Stimulated activated CD4-positive, alpha-beta T cell treated with anti-CD3 and anti-CD28 coated beads, Interleukin-1b, Interleukin-23, amount 100 ng/mL, for 1 hour (primary cell): ENCODE measurements at regions not wholly inside any gene's neighbourhood (a gene's known extent, or its start where the extent isn't known, plus 50 kb on each side); places are given as distances from the start of the nearest gene placed in this dataset.
"Not testable (repeated sequence)": the region's sequence is repeated elsewhere in the genome, so short reads cannot be mapped to it uniquely, and the experiment has no call there.

Source experiments
- DNase-seq, 2 donors: peaks; one replicate each; pipeline ENCODE4 v3.0.0-alpha.2; 2020; ENCODE audit warnings: low read depth in 2 of 2

GRCh38 chr15:26029586-26029985, 166.5 kb upstream of the ATP10A start:
- not testable (repeated sequence) for DNase-seq

GRCh38 chr15:26029146-26029545, 166.0 kb upstream of the ATP10A start:
- DNase-seq = no peak

GRCh38 chr15:26028086-26028740, 165.1 kb upstream of the ATP10A start:
- DNase-seq = no peak

GRCh38 chr15:26026671-26027070, 163.5 kb upstream of the ATP10A start:
- not testable (repeated sequence) for DNase-seq

GRCh38 chr15:26024241-26024640, 161.1 kb upstream of the ATP10A start:
- no peak for DNase-seq

GRCh38 chr15:26023691-26024090, 160.6 kb upstream of the ATP10A start:
- no peak for DNase-seq

- no peak for DNase-seq
Observed at GRCh38 chr15:26023231-26023630, 160.1 kb upstream of the ATP10A start.

- DNase-seq = no peak
Observed at GRCh38 chr15:26020871-26021270, 157.7 kb upstream of the ATP10A start.

GRCh38 chr15:26017665-26018064, 154.5 kb upstream of the ATP10A start:
- no peak for DNase-seq

- DNase-seq = no peak
Observed at GRCh38 chr15:26015516-26016075, 152.5 kb upstream of the ATP10A start.

- DNase-seq = no peak
Observed at GRCh38 chr15:26013981-26014380, 150.9 kb upstream of the ATP10A start.

GRCh38 chr15:26011916-26012315, 148.8 kb upstream of the ATP10A start:
- DNase-seq = no peak

- no peak for DNase-seq
Observed at GRCh38 chr15:26007151-26007550, 144.0 kb upstream of the ATP10A start.

- DNase-seq = no peak
Observed at GRCh38 chr15:26001201-26001600, 138.1 kb upstream of the ATP10A start.

- DNase-seq = no peak
Observed at GRCh38 chr15:25993506-25993905, 130.4 kb upstream of the ATP10A start.

GRCh38 chr15:25990220-25990619, 127.1 kb upstream of the ATP10A start:
- DNase-seq = no peak

GRCh38 chr15:25989327-25989726, 126.2 kb upstream of the ATP10A start:
- no peak for DNase-seq

- DNase-seq = not testable (repeated sequence)
Observed at GRCh38 chr15:25988716-25989115, 125.6 kb upstream of the ATP10A start.

- DNase-seq = no peak
Observed at GRCh38 chr15:25987638-25988037, 124.5 kb upstream of the ATP10A start.

GRCh38 chr15:25985165-25985564, 122.0 kb upstream of the ATP10A start:
- DNase-seq = no peak

GRCh38 chr15:25982736-25983135, 119.6 kb upstream of the ATP10A start:
- no peak for DNase-seq

GRCh38 chr15:25981114-25981513, 118.0 kb upstream of the ATP10A start:
- DNase-seq = no peak

- DNase-seq = no peak
Observed at GRCh38 chr15:25972141-25972675, 109.1 kb upstream of the ATP10A start.

- DNase-seq = no peak
Observed at GRCh38 chr15:25971053-25971452, 107.9 kb upstream of the ATP10A start.
